ENCODE measurements at regions not wholly inside any gene's neighbourhood (a gene's known extent, or its start where the extent isn't known, plus 50 kb on each side); places are given as distances from the start of the nearest gene placed in this dataset.

DNA sequence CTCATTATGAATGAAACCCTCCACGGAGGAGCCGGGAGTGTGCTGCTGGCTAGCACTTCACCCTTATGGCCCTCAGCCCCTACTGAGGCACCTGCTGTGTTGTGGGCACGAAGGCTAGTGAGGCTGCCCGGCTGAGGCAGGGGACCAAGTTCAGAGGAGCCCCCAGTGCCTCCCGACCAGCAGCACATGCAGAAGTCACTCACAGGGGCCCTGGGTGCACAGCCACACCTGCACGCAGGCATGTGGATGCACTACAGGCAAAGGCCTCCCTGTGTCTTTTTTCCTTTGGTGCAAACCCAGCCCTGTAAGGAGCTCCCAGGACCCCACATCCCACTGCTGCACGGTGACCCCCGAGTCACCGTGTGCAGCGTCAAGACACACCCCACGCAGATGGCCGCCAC, 261.5 kb downstream of the BRD1 start:
- DNase-seq (ENCODE audit: low spot score) = no peak
- TF ChIP-seq, protein P1, sequence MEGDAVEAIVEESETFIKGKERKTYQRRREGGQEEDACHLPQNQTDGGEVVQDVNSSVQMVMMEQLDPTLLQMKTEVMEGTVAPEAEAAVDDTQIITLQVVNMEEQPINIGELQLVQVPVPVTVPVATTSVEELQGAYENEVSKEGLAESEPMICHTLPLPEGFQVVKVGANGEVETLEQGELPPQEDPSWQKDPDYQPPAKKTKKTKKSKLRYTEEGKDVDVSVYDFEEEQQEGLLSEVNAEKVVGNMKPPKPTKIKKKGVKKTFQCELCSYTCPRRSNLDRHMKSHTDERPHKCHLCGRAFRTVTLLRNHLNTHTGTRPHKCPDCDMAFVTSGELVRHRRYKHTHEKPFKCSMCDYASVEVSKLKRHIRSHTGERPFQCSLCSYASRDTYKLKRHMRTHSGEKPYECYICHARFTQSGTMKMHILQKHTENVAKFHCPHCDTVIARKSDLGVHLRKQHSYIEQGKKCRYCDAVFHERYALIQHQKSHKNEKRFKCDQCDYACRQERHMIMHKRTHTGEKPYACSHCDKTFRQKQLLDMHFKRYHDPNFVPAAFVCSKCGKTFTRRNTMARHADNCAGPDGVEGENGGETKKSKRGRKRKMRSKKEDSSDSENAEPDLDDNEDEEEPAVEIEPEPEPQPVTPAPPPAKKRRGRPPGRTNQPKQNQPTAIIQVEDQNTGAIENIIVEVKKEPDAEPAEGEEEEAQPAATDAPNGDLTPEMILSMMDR (IDR thresholded peaks at IDR 0.05; ENCODE audit: extremely low read depth, missing control alignments) = no peak

DNA sequence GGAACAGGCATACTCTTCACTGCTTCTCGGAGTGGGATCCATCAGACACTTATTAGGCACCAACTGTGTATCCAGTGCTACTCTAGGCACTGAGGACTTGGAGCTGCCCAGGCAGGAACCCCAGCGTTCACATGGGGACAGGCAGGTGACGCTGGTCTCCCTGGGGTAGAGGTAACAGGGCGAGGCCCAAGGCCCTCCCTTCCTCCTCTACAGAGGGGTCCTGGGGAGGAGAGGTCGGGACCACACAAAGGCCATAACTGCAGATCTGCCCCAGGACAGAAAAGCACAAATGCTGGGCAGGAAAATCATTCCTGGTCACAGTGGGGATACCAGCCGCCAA, 262.2 kb downstream of the BRD1 start:
- TF ChIP-seq, protein P1 (IDR thresholded peaks at IDR 0.05; ENCODE audit: extremely low read depth, missing control alignments) = no peak
- no peak for DNase-seq (ENCODE audit: low spot score)

DNA sequence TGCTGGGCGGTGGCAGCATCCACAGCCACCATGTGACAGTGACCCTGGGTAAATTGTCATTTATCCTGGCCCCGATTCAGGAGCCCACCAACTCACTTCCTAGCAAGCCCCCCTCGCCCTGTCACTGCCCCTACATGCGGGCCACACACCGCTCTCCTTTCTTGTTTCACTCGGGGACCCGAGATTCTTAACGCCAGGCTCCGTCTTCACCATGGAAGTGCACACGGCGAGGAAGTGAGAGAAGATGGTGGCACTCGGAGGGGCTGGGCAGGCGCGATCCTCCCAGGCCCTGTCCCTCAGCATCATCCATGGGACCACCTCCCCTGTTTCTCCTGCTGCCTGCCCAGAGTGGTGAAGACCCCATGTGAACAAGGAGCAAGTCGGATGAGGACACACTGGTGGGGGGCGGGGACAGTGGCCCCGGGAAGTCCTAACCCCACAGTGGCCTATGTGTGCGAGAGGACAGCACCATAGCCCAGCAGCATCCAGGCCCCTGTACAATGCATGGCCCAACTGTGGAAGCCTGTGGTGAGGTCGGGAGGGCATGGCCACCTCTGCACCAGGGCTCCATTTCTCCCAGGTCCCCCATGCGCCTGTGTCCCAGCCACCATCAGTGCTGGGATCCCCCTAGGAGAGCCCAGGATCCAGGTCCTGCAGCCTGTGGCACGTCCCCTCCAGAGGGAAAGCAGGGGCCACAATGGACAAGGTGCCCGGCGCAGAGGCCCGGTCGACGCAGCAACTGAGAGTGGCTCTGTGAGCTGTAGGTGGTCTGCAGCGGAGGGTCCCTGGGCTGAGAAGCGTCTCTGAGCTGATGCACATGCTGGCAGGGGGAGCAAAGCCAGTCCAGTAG, 262.8 kb downstream of the BRD1 start:
- no peak for DNase-seq (ENCODE audit: low spot score)
- TF ChIP-seq, protein P1 (IDR thresholded peaks at IDR 0.05; ENCODE audit: extremely low read depth, missing control alignments) = no peak

DNA sequence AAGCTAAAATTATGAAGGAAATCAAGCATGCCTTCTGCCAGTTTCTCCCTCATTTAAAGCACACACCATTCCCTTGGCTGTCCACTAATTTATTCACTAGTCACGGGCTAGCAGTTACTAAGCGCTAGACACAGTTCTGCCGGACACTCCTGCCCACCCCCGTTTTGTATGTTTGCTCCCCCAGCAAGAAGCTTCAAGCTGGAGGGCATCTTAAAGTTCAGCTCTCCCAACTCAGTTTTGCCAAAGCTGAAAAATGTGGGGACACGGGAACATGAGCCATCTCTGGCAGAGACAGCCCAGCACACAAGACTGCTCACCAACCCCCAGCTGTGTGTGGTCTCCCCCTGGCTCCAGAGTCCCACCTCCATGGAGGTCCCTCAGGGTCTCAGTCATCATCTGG, 263.6 kb downstream of the BRD1 start:
- TF ChIP-seq, protein P1 (IDR thresholded peaks at IDR 0.05; ENCODE audit: extremely low read depth, missing control alignments) = no peak
- no peak for DNase-seq (ENCODE audit: low spot score)

DNA sequence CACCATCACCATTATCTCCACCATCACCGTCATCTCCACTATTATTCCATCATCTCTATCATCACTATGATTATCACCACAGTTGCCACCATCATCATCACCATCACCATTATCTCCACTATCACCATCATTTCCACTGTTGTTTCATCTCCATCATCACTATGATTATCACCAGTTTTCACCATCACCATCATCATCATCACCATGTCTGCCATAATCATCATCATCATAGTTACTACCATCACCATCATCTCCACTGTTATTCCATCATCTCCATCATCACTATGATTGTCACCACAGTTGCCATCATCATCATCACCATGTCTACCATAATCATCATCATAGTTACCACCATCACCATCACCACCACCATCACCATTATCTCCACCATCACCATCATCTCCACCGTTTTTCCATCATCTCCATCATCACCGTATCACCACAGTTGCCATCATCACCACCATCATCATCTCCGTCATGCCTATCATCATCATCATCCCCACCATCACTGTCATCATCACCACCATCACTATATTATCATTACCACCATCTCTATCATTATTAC, 264.9 kb downstream of the BRD1 start:
- TF ChIP-seq, protein P1 (IDR thresholded peaks at IDR 0.05; ENCODE audit: extremely low read depth, missing control alignments) = no peak
- no peak for DNase-seq (ENCODE audit: low spot score)

DNA sequence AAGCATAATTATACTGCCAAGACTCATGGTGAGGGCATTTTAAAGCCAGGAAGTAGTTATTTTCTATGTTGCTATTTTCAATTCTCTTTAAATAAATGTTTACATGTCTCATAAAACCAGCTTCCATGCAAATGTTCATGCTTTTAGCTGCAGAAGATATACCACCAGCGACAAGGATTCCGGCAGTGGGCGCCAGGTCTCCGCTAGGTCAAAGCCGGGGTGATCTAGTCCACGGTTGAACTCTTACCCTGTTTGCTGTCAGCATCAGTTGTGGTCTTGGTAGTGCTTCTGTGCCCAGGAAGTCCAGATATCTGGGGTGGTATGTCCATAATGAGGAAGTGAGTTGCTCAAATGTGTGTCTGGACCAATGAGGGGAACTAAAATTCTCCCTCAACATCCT, 265.7 kb downstream of the BRD1 start:
- no peak for DNase-seq (ENCODE audit: low spot score)
- TF ChIP-seq, protein P1 (IDR thresholded peaks at IDR 0.05; ENCODE audit: extremely low read depth, missing control alignments) = no peak

DNA sequence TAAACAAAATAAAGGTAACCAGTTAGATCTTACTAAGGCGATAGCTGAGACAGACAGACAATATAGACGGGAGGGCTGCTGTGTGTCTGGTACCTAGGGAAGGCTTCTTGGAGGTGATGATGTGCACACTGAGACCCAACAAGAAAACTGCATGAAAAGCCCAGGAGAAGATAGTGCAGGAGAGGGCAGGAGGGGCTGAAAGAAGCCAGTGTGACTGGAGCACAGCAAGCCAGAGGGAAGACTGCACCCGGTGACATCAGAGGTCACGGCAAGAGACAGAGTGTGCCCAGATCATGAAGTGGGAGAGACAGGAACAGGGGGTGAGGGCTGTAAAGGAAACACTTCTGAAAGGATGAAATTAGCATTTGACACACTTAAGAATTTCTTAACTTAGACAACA, 266.3 kb downstream of the BRD1 start:
- DNase-seq (ENCODE audit: low spot score) = no peak

More for the DNA sequence above, 266.3 kb downstream of the BRD1 start:
- TF ChIP-seq, protein P1 (IDR thresholded peaks at IDR 0.05; ENCODE audit: extremely low read depth, missing control alignments) = no peak

Measured in GM20000 (cell line).